Tibial nerve (tissue), 4 donors: ENCODE measurements at regions not wholly inside any gene's neighbourhood (a gene's known extent, or its start where the extent isn't known, plus 50 kb on each side); places are given as distances from the start of the nearest gene placed in this dataset.
A peak's percentile ranks its signal among the peaks of the same experiment; 100 is the strongest.

ENCODE experiments used
- DNase-seq, 2 donors: peaks; one replicate each; pipeline ENCODE4 v3.0.0-alpha.2; 2019; ENCODE audit warnings: low spot score in 2 of 2
- H3K27ac ChIP-seq, 4 donors: fragments of 200-600 bp; sonication (generic) in 3 of 4; one replicate each; pipeline ENCODE4 v1.5.1; 2017 to 2019; ENCODE audit warnings: mild to moderate bottlenecking in 1 of 4
- H3K27me3 ChIP-seq, 2 donors: fragments of 200-600 bp; sonication (generic) in 1 of 2; one replicate each; pipeline versions ENCODE4 v1.5.1 to v1.6.0; 2017 to 2019
- H3K36me3 ChIP-seq, 3 donors: fragments of 200-600 bp; sonication (generic); one replicate each; pipeline ENCODE4 v1.5.1; 2018 to 2019
- H3K4me1 ChIP-seq, 4 donors: fragments of 200-600 bp; sonication (generic) in 3 of 4; one replicate each; pipeline ENCODE4 v1.5.1; 2017 to 2019
- H3K4me3 ChIP-seq, 4 donors: fragments of 200-600 bp; sonication (generic) in 3 of 4; one replicate each; pipeline ENCODE4 v1.5.1; 2017 to 2019; ENCODE audit warnings: mild to moderate bottlenecking in 1 of 4, moderate library complexity in 1 of 4
- H3K9me3 ChIP-seq, 4 donors: fragments of 200-600 bp; sonication (generic) in 3 of 4; one replicate each; pipeline ENCODE4 v1.5.1; 2017 to 2019
- EP300 ChIP-seq, 2 donors: sonication (generic); formaldehyde crosslinking; IDR thresholded peaks; one replicate each; pipeline ENCODE4 v1.6.1; 2017; ENCODE audit warnings: antibody characterized with exemption in 2 of 2, mild to moderate bottlenecking in 1 of 2
- POLR2A ChIP-seq, 2 donors: fragments of 450-650 bp; IDR thresholded peaks; one replicate each; pipeline ENCODE4 v1.6.1; 2017; ENCODE audit warnings: antibody characterized with exemption in 2 of 2, mild to moderate bottlenecking in 2 of 2, moderate library complexity in 2 of 2
- WGBS, 2 donors: methylation state at CpG; one replicate each; pipeline ENCODE4 v1.1.5; 2018; 5-methylcytosine and 5-hydroxymethylcytosine counted together
- TF ChIP-seq, protein P1 (sequence below), 5 experiments: fragments of 200-600 bp in 3 of 5; fragments of 450-650 bp in 2 of 5; sonication (generic) in 3 of 5; IDR thresholded peaks; one replicate each; pipeline ENCODE4 v1.5.1; 2016 to 2019; ENCODE audit warnings: antibody characterized with exemption in 5 of 5, mild to moderate bottlenecking in 3 of 5, moderate library complexity in 2 of 5

DNA sequence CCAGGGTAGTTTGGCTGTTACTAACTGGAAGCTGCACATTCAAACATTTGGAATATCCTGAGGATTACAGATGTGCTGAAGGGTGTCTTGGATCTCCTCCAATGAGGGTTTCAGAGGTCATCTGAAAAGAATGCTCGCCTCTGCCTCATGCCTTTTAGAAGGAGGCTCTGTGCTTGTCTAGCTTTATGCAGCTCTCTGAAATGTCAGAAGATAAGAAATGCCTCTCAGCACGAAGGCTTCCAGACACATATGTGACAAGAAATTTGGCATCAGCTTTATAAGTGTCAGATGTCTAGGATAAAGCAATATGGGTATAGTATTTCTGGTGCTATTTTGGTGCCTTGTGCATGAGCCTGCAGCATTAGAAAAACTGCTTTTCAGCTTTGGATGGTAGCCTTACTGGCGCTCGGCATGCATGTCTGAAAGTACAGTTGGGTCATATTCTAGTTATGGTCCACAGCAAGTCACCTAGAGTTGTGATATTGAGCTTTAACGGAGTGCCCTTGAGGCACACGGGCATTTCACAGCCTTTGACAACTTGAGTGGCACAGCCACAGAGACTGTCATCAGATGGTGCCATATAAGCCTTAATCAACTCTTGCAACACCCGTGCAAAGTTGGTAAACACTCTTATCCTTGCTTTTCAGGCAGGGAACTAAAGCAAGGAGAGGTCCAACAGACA is 70.8 kb upstream of the PGRMC2 start:
- Histone ChIP-seq H3K9me3 (no peaks in the 10 kb centered on the region), H3K4me1 (peaks cover 0 to 24% (median 10%) of the 10 kb centered on the region in 4 donors), H3K4me3 (no peak overlapping the region), H3K36me3 (no peaks in the 10 kb centered on the region), H3K27me3 (no peaks in the 10 kb centered on the region), H3K27ac (peak overlapping the region in 1 of 4 donors; percentile 4)
- TF ChIP-seq, protein P1, sequence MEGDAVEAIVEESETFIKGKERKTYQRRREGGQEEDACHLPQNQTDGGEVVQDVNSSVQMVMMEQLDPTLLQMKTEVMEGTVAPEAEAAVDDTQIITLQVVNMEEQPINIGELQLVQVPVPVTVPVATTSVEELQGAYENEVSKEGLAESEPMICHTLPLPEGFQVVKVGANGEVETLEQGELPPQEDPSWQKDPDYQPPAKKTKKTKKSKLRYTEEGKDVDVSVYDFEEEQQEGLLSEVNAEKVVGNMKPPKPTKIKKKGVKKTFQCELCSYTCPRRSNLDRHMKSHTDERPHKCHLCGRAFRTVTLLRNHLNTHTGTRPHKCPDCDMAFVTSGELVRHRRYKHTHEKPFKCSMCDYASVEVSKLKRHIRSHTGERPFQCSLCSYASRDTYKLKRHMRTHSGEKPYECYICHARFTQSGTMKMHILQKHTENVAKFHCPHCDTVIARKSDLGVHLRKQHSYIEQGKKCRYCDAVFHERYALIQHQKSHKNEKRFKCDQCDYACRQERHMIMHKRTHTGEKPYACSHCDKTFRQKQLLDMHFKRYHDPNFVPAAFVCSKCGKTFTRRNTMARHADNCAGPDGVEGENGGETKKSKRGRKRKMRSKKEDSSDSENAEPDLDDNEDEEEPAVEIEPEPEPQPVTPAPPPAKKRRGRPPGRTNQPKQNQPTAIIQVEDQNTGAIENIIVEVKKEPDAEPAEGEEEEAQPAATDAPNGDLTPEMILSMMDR (IDR thresholded peaks at IDR 0.05): no peak
- TF ChIP-seq POLR2A (IDR thresholded peaks at IDR 0.05): no peak
- no peak for TF ChIP-seq EP300 (IDR thresholded peaks at IDR 0.05)
- DNase-seq: no peak
- 60 to 72% methylated on average over 7 of the region's 7 CpGs for WGBS, 2 donors

GRCh38 chr4:128357286-128357685 is 69.7 kb upstream of the PGRMC2 start:
- WGBS, 2 donors: 69 to 70% methylated on average over 2 of the region's 2 CpGs
- DNase-seq: no peak
- Histone ChIP-seq H3K36me3 (no peaks in the 10 kb centered on the region), H3K27me3 (no peaks in the 10 kb centered on the region), H3K4me3 (no peak overlapping the region), H3K4me1 (peaks cover 0 to 24% (median 10%) of the 10 kb centered on the region in 4 donors), H3K27ac (no peak overlapping the region), H3K9me3 (no peaks in the 10 kb centered on the region)
- TF ChIP-seq, protein P1 (IDR thresholded peaks at IDR 0.05): no peak
- no peak for TF ChIP-seq POLR2A (IDR thresholded peaks at IDR 0.05)
- no peak for TF ChIP-seq EP300 (IDR thresholded peaks at IDR 0.05)

DNA sequence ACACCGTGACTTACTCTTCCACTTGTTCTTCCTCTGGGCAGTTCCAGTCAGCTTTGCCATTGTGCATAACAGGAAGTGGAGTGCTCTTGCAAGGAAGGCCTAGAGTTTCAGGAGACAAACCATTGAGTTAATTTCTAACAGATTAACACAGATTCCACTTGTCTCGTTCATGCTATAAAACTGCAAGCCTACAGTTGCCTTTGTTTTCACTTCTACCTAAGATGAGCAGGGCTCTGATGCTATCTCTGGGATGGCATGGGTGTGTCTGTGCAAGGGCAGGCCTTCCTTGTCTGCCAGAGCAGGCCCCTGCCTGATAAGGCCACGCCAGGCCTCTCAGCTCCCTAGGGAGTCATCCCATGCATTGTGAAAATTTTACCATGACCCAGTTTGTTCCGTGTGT is 67.7 kb upstream of the PGRMC2 start:
- Histone ChIP-seq H3K4me1 (peaks cover 0 to 24% (median 10%) of the 10 kb centered on the region in 4 donors), H3K9me3 (no peaks in the 10 kb centered on the region), H3K36me3 (no peaks in the 10 kb centered on the region), H3K27me3 (no peaks in the 10 kb centered on the region), H3K4me3 (no peak overlapping the region), H3K27ac (no peak overlapping the region)
- TF ChIP-seq, protein P1 (IDR thresholded peaks at IDR 0.05): no peak
- TF ChIP-seq EP300 (IDR thresholded peaks at IDR 0.05): no peak
- TF ChIP-seq POLR2A (IDR thresholded peaks at IDR 0.05): no peak
- no peak for DNase-seq
- 65% methylated on average over 4 of the region's 4 CpGs for WGBS, 2 donors

- no peaks in the 10 kb centered on the region for H3K36me3 ChIP-seq
These were observed 66.7 kb upstream of the PGRMC2 start for GRCh38 chr4:128354205-128354821.

More at GRCh38 chr4:128354205-128354821, 66.7 kb upstream of the PGRMC2 start:
- no peaks in the 10 kb centered on the region for H3K27me3 ChIP-seq
- peak in 1 of 2 donors; percentile 18 for DNase-seq
- TF ChIP-seq EP300 (IDR thresholded peaks at IDR 0.05) (peak in 1 of 2 donors; percentile 6), POLR2A (IDR thresholded peaks at IDR 0.05) (no peak)
- TF ChIP-seq, protein P1 (IDR thresholded peaks at IDR 0.05): no peak
- H3K4me3 ChIP-seq: no peak overlapping the region
- H3K9me3 ChIP-seq: no peaks in the 10 kb centered on the region
- peak overlapping the region in 1 of 4 donors; percentile 38 for H3K27ac ChIP-seq
- 30 to 37% methylated on average over 4 of the region's 4 CpGs for WGBS, 2 donors
- H3K4me1 ChIP-seq: peaks cover 0 to 24% (median 10%) of the 10 kb centered on the region in 4 donors
